Heart left ventricle (tissue), 13 donors: ENCODE measurements at regions not wholly inside any gene's neighbourhood (a gene's known extent, or its start where the extent isn't known, plus 50 kb on each side); places are given as distances from the start of the nearest gene placed in this dataset.
"Not testable (repeated sequence)": the region's sequence is repeated elsewhere in the genome, so short reads cannot be mapped to it uniquely, and the experiment has no call there.

ENCODE experiments used
- CTCF ChIP-seq, 12 donors: fragments of 200-600 bp; sonication (generic) in 4 of 12; IDR thresholded peaks; one replicate each; pipeline versions ENCODE4 v1.5.0 to v1.8.0; 2018 to 2022; ENCODE audit warnings: antibody characterized with exemption in 12 of 12, mild to moderate bottlenecking in 5 of 12
- POLR2A ChIP-seq, 2 donors: fragments of 450-650 bp; IDR thresholded peaks; one replicate each; pipeline ENCODE4 v1.6.1; 2017; ENCODE audit warnings: antibody characterized with exemption in 2 of 2, mild to moderate bottlenecking in 2 of 2, moderate library complexity in 2 of 2
- donor health status: ischemic (EF 13 %, LVEDD 7.1; RV severe dilation, severe dysfunction).
- donor health status: DM: no; HTN: yes; CAD: no.
- donor health status: DM: no; HTN: no; CAD: no.
- donor health status: ischemic (EF 25% LVEDD 6.9; RV normal size, moderate dysfunction).
- donor health status: ischemic (EF 25% LVEDD 5.7; RV mildly dilated, moderate dysfunction).
- donor health status: ischemic (EF 35%, LVEDD 5.7; RV mildly dilated, moderate dysfunction).
- donor health status: nonischemic (EF 11% LVEDD 7.7; RV severe dilation, severe dysfunction).
- donor health status: DM: yes; HTN: yes; CAD: no.
- donor health status: PGD.
- donor health status: ischemic (EF 29% LVEDD 5.4; RV normal size, mild dysfunction).
- donor health status: nonischemic (EF 23%, LVEDD 6.1; RV moderate dilation, normal function).

GRCh38 chr17:28262123-28262745, 56.8 kb upstream of the TMEM97 start:
- not testable (repeated sequence) for TF ChIP-seq CTCF, POLR2A (IDR thresholded peaks at IDR 0.05)
